Epithelial cell of proximal tubule (primary cell): ENCODE measurements at regions not wholly inside any gene's neighbourhood (a gene's known extent, or its start where the extent isn't known, plus 50 kb on each side); places are given as distances from the start of the nearest gene placed in this dataset.

Source experiments
- DNase-seq: peaks from one replicate; pipeline ENCODE4 v3.0.0-alpha.2; 2011; ENCODE audit warnings: low read depth
- H3K4me3 ChIP-seq: 2 replicates; pipeline ENCODE4 v1.5.1; 2011; ENCODE audit warnings: low read depth, mild to moderate bottlenecking, low read length
- CTCF ChIP-seq: conservative IDR thresholded peaks from 2 replicates; pipeline ENCODE4 v1.5.1; 2012; ENCODE audit warnings: low read depth, mild to moderate bottlenecking, low read length

- no peak for TF ChIP-seq CTCF
- DNase-seq, result no peak
- H3K4me3 ChIP-seq, result no peak overlapping the region
Measured at GRCh38 chr4:119816473-119816872, 187.9 kb upstream of the PDE5A start.

GRCh38 chr4:119810001-119810400, 181.4 kb upstream of the PDE5A start:
- no peak for DNase-seq
- TF ChIP-seq CTCF, result no peak
- no peak overlapping the region for H3K4me3 ChIP-seq

- H3K4me3 ChIP-seq, result no peak overlapping the region
- TF ChIP-seq CTCF, result no peak
- no peak for DNase-seq
Measured at GRCh38 chr4:119804404-119804803, 175.8 kb upstream of the PDE5A start.

GRCh38 chr4:119797238-119797894, 168.8 kb upstream of the PDE5A start:
- TF ChIP-seq CTCF, result no peak
- no peak for DNase-seq
- H3K4me3 ChIP-seq, result no peak overlapping the region

- DNase-seq, result no peak
- H3K4me3 ChIP-seq, result no peak overlapping the region
- no peak for TF ChIP-seq CTCF
Measured at GRCh38 chr4:119795986-119796578, 167.5 kb upstream of the PDE5A start.

- DNase-seq, result no peak
- H3K4me3 ChIP-seq, result no peak overlapping the region
- TF ChIP-seq CTCF, result no peak
Measured at GRCh38 chr4:119794681-119795080, 166.1 kb upstream of the PDE5A start.

- TF ChIP-seq CTCF, result no peak
- H3K4me3 ChIP-seq, result no peak overlapping the region
- DNase-seq, result no peak
Measured at GRCh38 chr4:119794113-119794512, 165.5 kb upstream of the PDE5A start.
